ENCODE measurements at regions not wholly inside any gene's neighbourhood (a gene's known extent, or its start where the extent isn't known, plus 50 kb on each side); places are given as distances from the start of the nearest gene placed in this dataset.

- no peak overlapping the region for H3K4me3 Mint-ChIP-seq
- H3K36me3 Mint-ChIP-seq, result no peaks in the 10 kb centered on the region
- no peaks in the 10 kb centered on the region for H3K9me3 Mint-ChIP-seq
- TF ChIP-seq CTCF (conservative IDR thresholded peaks at IDR 0.05), result no peak
- DNase-seq (ENCODE audit: extremely low spot score, unreplicated experiment), result no peak
- no peaks in the 10 kb centered on the region for H3K4me1 Mint-ChIP-seq (ENCODE audit: unreplicated experiment)
- peaks cover 55% of the 10 kb centered on the region for H3K27me3 Mint-ChIP-seq
- H3K27ac Mint-ChIP-seq, result no peak overlapping the region
Measured at GRCh38 chr20:63119963-63120807, 95.7 kb downstream of the YTHDF1 start.

- Mint-ChIP-seq H3K27me3 (peaks cover 60% of the 10 kb centered on the region), H3K36me3 (no peaks in the 10 kb centered on the region), H3K4me3 (no peak overlapping the region), H3K4me1 (ENCODE audit: unreplicated experiment) (no peaks in the 10 kb centered on the region), H3K27ac (no peak overlapping the region), H3K9me3 (no peaks in the 10 kb centered on the region)
- TF ChIP-seq CTCF (conservative IDR thresholded peaks at IDR 0.05), result no peak
- DNase-seq (ENCODE audit: extremely low spot score, unreplicated experiment), result no peak
Measured at GRCh38 chr20:63119121-63119962, 96.6 kb downstream of the YTHDF1 start.

GRCh38 chr20:63118303-63119120 lies 97.4 kb downstream of the YTHDF1 start:
- Mint-ChIP-seq H3K27ac (no peak overlapping the region), H3K9me3 (no peaks in the 10 kb centered on the region), H3K36me3 (no peaks in the 10 kb centered on the region), H3K4me3 (no peak overlapping the region), H3K4me1 (ENCODE audit: unreplicated experiment) (no peaks in the 10 kb centered on the region), H3K27me3 (peaks cover 63% of the 10 kb centered on the region)
- TF ChIP-seq CTCF (conservative IDR thresholded peaks at IDR 0.05), result no peak
- DNase-seq (ENCODE audit: extremely low spot score, unreplicated experiment), result no peak

- Mint-ChIP-seq H3K27me3 (peaks cover 65% of the 10 kb centered on the region), H3K36me3 (no peaks in the 10 kb centered on the region), H3K27ac (no peak overlapping the region), H3K4me3 (no peak overlapping the region), H3K4me1 (ENCODE audit: unreplicated experiment) (no peaks in the 10 kb centered on the region), H3K9me3 (no peaks in the 10 kb centered on the region)
- no peak for TF ChIP-seq CTCF (conservative IDR thresholded peaks at IDR 0.05)
- DNase-seq (ENCODE audit: extremely low spot score, unreplicated experiment), result no peak
Measured at GRCh38 chr20:63117661-63118302, 98.1 kb downstream of the YTHDF1 start.

DNA sequence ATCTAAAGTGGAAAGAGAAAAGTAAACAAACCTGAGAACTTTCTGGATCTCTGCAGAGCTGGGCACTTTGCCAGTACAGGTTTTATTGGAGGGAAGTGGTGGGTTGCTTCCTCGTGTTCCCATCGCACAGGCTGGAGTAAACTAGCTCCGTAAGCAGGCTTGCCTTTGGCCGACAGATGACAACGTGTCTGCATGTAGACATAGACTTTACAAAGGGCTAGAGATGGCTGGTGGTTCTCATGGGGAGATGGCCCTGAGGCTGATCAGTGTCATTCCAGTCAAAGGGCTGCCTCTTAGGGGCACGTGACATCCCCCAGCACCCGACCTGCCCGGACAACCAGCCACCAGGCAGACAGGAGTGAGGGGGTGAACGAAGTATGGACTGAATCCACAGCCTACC lies 98.8 kb downstream of the YTHDF1 start:
- Mint-ChIP-seq H3K36me3 (no peaks in the 10 kb centered on the region), H3K4me3 (no peak overlapping the region), H3K4me1 (ENCODE audit: unreplicated experiment) (no peaks in the 10 kb centered on the region), H3K27me3 (peaks cover 63% of the 10 kb centered on the region), H3K27ac (no peak overlapping the region), H3K9me3 (no peaks in the 10 kb centered on the region)
- DNase-seq (ENCODE audit: extremely low spot score, unreplicated experiment), result no peak
- TF ChIP-seq CTCF (conservative IDR thresholded peaks at IDR 0.05), result no peak
